ENCODE measurements at regions not wholly inside any gene's neighbourhood (a gene's known extent, or its start where the extent isn't known, plus 50 kb on each side); places are given as distances from the start of the nearest gene placed in this dataset.

- no peak for TF ChIP-seq AHDC1 (CRISPR knock-in tag; IDR thresholded peaks at IDR 0.05; ENCODE audit: borderline replicate concordance)
- TF ChIP-seq ZUFSP (CRISPR knock-in tag; IDR thresholded peaks at IDR 0.05; ENCODE audit: borderline replicate concordance): no peak
- TF ChIP-seq ZNF224 (CRISPR knock-in tag; IDR thresholded peaks at IDR 0.05): no peak
- peak; percentile 72 for TF ChIP-seq CEBPB (IDR thresholded peaks at IDR 0.05; ENCODE audit: borderline replicate concordance, low read depth, low read length)
- peak; percentile 52; the same call in 1 of the 2 replicates for TF ChIP-seq HNF4A (CRISPR knock-in tag; IDR thresholded peaks at IDR 0.05)
- TF ChIP-seq ZKSCAN8 (CRISPR knock-in tag; IDR thresholded peaks at IDR 0.05; ENCODE audit: borderline replicate concordance): no peak
- no peak for TF ChIP-seq CREB1 (IDR thresholded peaks at IDR 0.05)
- no peak for TF ChIP-seq CREB1 (CRISPR knock-in tag; IDR thresholded peaks at IDR 0.05)
- no peak for TF ChIP-seq PRDM4 (CRISPR knock-in tag; IDR thresholded peaks at IDR 0.05; ENCODE audit: borderline replicate concordance)
- TF ChIP-seq NR2F6 (IDR thresholded peaks at IDR 0.05): no peak
- TF ChIP-seq NR2F6 (CRISPR knock-in tag; IDR thresholded peaks at IDR 0.05): no peak
- no peak for TF ChIP-seq AFF4 (CRISPR knock-in tag; IDR thresholded peaks at IDR 0.05)
- no peak for TF ChIP-seq NBN (conservative IDR thresholded peaks at IDR 0.05)
Measured at GRCh38 chrX:75673468-75673867, 111.6 kb downstream of the MAGEE2 start (continued).

All from HepG2 (cell line).